Thoracic aorta (tissue), 2 donors: ENCODE measurements at regions not wholly inside any gene's neighbourhood (a gene's known extent, or its start where the extent isn't known, plus 50 kb on each side); places are given as distances from the start of the nearest gene placed in this dataset.

Experiments used
- ATAC-seq: fragments of 150-250 bp; one replicate; pipeline ENCODE4 v1.8.0; 2017; ENCODE audit warnings: low read depth; ENCODE audit not compliant: insufficient number of reproducible peaks, low FRiP score
- DNase-seq: peaks from one replicate; pipeline ENCODE4 v3.0.0-alpha.2; 2020; ENCODE audit warnings: low spot score
- H3K27ac ChIP-seq, 2 donors: fragments of 200-600 bp; sonication (generic); 1 replicate in 1 of 2; 2 replicates in 1 of 2; pipeline ENCODE4 v1.5.1; 2016; ENCODE audit warnings: mild to moderate bottlenecking in 2 of 2, moderate library complexity in 2 of 2
- H3K27me3 ChIP-seq: fragments of 200-600 bp; sonication (generic); replicated peaks from 2 replicates; pipeline ENCODE4 v1.6.0; 2016; ENCODE audit warnings: mild to moderate bottlenecking; ENCODE audit not compliant: insufficient read depth
- H3K36me3 ChIP-seq: fragments of 200-600 bp; sonication (generic); one replicate; pipeline ENCODE4 v1.5.1; 2016
- H3K4me1 ChIP-seq, 2 donors: fragments of 200-600 bp; sonication (generic); 1 replicate in 1 of 2; 2 replicates in 1 of 2; pipeline versions ENCODE4 v1.5.1 to v1.6.0; 2016; ENCODE audit warnings: low read depth in 2 of 2, mild to moderate bottlenecking in 1 of 2; ENCODE audit not compliant: control insufficient read depth in 1 of 2
- H3K4me3 ChIP-seq: fragments of 200-600 bp; sonication (generic); 2 replicates; pipeline ENCODE4 v1.5.1; 2016; ENCODE audit warnings: mild to moderate bottlenecking
- H3K9me3 ChIP-seq: fragments of 200-600 bp; sonication (generic); 2 replicates; pipeline ENCODE4 v1.5.1; 2016
- CTCF ChIP-seq: fragments of 200-600 bp; sonication (generic); IDR thresholded peaks from one replicate; pipeline ENCODE4 v1.5.1; 2019; ENCODE audit warnings: antibody characterized with exemption

- TF ChIP-seq CTCF = no peak
- H3K36me3 ChIP-seq = no peaks in the 10 kb centered on the region
- H3K27me3 ChIP-seq = no peaks in the 10 kb centered on the region
- no peaks in the 10 kb centered on the region for H3K9me3 ChIP-seq
- DNase-seq (no peak), ATAC-seq (no peak)
- H3K4me1 ChIP-seq = no peaks in the 10 kb centered on the region
- H3K4me3 ChIP-seq = no peak overlapping the region
- H3K27ac ChIP-seq = no peak overlapping the region
Measured at GRCh38 chr4:125832161-125832560, 517.4 kb downstream of the FAT4 start.

- no peak for DNase-seq
- no peak for ATAC-seq
- Histone ChIP-seq H3K4me3 (no peak overlapping the region), H3K4me1 (no peaks in the 10 kb centered on the region), H3K9me3 (no peaks in the 10 kb centered on the region), H3K27ac (no peak overlapping the region), H3K27me3 (no peaks in the 10 kb centered on the region), H3K36me3 (no peaks in the 10 kb centered on the region)
- TF ChIP-seq CTCF = no peak
Measured at GRCh38 chr4:125836597-125837195, 521.9 kb downstream of the FAT4 start.

- no peaks in the 10 kb centered on the region for H3K9me3 ChIP-seq
- no peak for DNase-seq
- H3K4me3 ChIP-seq = no peak overlapping the region
- no peak overlapping the region for H3K27ac ChIP-seq
- TF ChIP-seq CTCF = no peak
- ATAC-seq = no peak
- no peaks in the 10 kb centered on the region for H3K27me3 ChIP-seq
- H3K36me3 ChIP-seq = no peaks in the 10 kb centered on the region
- no peaks in the 10 kb centered on the region for H3K4me1 ChIP-seq
Measured at GRCh38 chr4:125837493-125838201, 522.9 kb downstream of the FAT4 start.

- Histone ChIP-seq H3K4me3 (no peak overlapping the region), H3K9me3 (no peaks in the 10 kb centered on the region), H3K27ac (no peak overlapping the region), H3K27me3 (no peaks in the 10 kb centered on the region), H3K4me1 (no peaks in the 10 kb centered on the region), H3K36me3 (no peaks in the 10 kb centered on the region)
- DNase-seq (no peak), ATAC-seq (no peak)
- no peak for TF ChIP-seq CTCF
Measured at GRCh38 chr4:125838202-125838601, 523.4 kb downstream of the FAT4 start.

GRCh38 chr4:125838924-125839323 is 524.2 kb downstream of the FAT4 start:
- Histone ChIP-seq H3K4me3 (no peak overlapping the region), H3K27ac (no peak overlapping the region), H3K27me3 (no peaks in the 10 kb centered on the region), H3K36me3 (no peaks in the 10 kb centered on the region), H3K4me1 (no peaks in the 10 kb centered on the region), H3K9me3 (no peaks in the 10 kb centered on the region)
- ATAC-seq = no peak
- DNase-seq = no peak
- TF ChIP-seq CTCF = no peak
